IMR-90 (cell line): ENCODE measurements at regions not wholly inside any gene's neighbourhood (a gene's known extent, or its start where the extent isn't known, plus 50 kb on each side); places are given as distances from the start of the nearest gene placed in this dataset.

ENCODE experiments used
- ATAC-seq: fragments of 200-7000 bp; cut with Tn5 transposase; 2 replicates; pipeline ENCODE4 v1.9.1; 2020; ENCODE audit warnings: low read depth, mild to moderate bottlenecking, moderate library complexity
- BruUV-seq: library from RNA; stranded (reverse); fragments of 400-500 nt; replicated peaks from 2 replicates; lab custom pipeline; 2021; lab: Mats Ljungman, UMichigan
- CTCF ChIA-PET: fragments of 300-600 bp; formaldehyde crosslinking; extraction: SDS; loops from one replicate; lab custom pipeline; 2021; ENCODE audit warnings: antibody characterized with exemption; lab: Yijun Ruan, JAX
- POLR2A ChIA-PET: fragments of 300-600 bp; sonication (Branson Sonifier 250); formaldehyde crosslinking; loops from one replicate; lab custom pipeline; 2022; ENCODE audit warnings: antibody characterized with exemption; ENCODE audit not compliant: unreplicated experiment; lab: Charles Lee
- DNase-seq: peaks from one replicate; pipeline ENCODE4 v3.0.0; 2013
- H2AFZ ChIP-seq: replicated peaks from 2 replicates; pipeline ENCODE3; 2013; ENCODE audit warnings: low read length, mild to moderate bottlenecking; ENCODE audit not compliant: poor library complexity
- H2AK5ac ChIP-seq: 2 replicates; pipeline ENCODE4 v1.6.1; 2013; ENCODE audit warnings: low read depth, low read length, inconsistent platforms
- H2AK9ac ChIP-seq: replicated peaks from 2 replicates; pipeline ENCODE3; 2013; ENCODE audit warnings: mild to moderate bottlenecking, low read depth, low read length, moderate library complexity; ENCODE audit not compliant: poor library complexity
- H2BK120ac ChIP-seq: 2 replicates; pipeline ENCODE4 v1.6.1; 2013; ENCODE audit warnings: low read depth, low read length, inconsistent platforms
- H2BK15ac ChIP-seq: 3 replicates; pipeline ENCODE4 v1.6.1; 2013; ENCODE audit warnings: low read depth, low read length, inconsistent platforms
- H2BK20ac ChIP-seq: 2 replicates; pipeline ENCODE4 v1.6.1; 2013; ENCODE audit warnings: low read depth, mild to moderate bottlenecking, inconsistent platforms, low read length, moderate library complexity
- H2BK5ac ChIP-seq: 2 replicates; pipeline ENCODE4 v1.6.1; 2013; ENCODE audit warnings: mild to moderate bottlenecking, low read depth, low read length, inconsistent platforms; ENCODE audit not compliant: poor library complexity, severe bottlenecking
- H3K14ac ChIP-seq: replicated peaks from 2 replicates; pipeline ENCODE4 v1.6.1; 2013; ENCODE audit warnings: low read depth, low read length, inconsistent platforms
- H3K18ac ChIP-seq: 2 replicates; pipeline ENCODE4 v1.6.1; 2013; ENCODE audit warnings: low read depth, low read length, control low read depth
- H3K23ac ChIP-seq: 2 replicates; pipeline ENCODE4 v1.6.1; 2013; ENCODE audit warnings: low read depth, low read length, inconsistent platforms
- H3K27ac ChIP-seq: 2 replicates; pipeline ENCODE4 v1.5.1; 2013; ENCODE audit warnings: mild to moderate bottlenecking, control low read depth, low read length; ENCODE audit not compliant: insufficient read depth
- H3K27me3 ChIP-seq: 2 replicates; pipeline ENCODE4 v1.6.1; 2013; ENCODE audit warnings: low read length; ENCODE audit not compliant: control insufficient read depth, insufficient read depth
- H3K36me3 ChIP-seq: 2 replicates; pipeline ENCODE4 v1.6.1; 2013; ENCODE audit warnings: low read length, mixed read lengths; ENCODE audit not compliant: control insufficient read depth, insufficient read depth
- H3K4ac ChIP-seq: 2 replicates; pipeline ENCODE4 v1.6.1; 2013; ENCODE audit warnings: low read depth, low read length, inconsistent platforms
- H3K4me1 ChIP-seq: 2 replicates; pipeline ENCODE4 v1.6.1; 2013; ENCODE audit warnings: low read length, mixed read lengths; ENCODE audit not compliant: control insufficient read depth, insufficient read depth
- H3K4me2 ChIP-seq: 2 replicates; pipeline ENCODE4 v1.6.1; 2013; ENCODE audit warnings: low read depth, mild to moderate bottlenecking, control low read depth, low read length, moderate library complexity
- H3K4me3 ChIP-seq: 2 replicates; pipeline ENCODE4 v1.5.1; 2013; ENCODE audit warnings: low read depth, mild to moderate bottlenecking, control low read depth, low read length, moderate library complexity; ENCODE audit not compliant: insufficient read depth
- H3K56ac ChIP-seq: 2 replicates; pipeline ENCODE4 v1.6.1; 2013; ENCODE audit warnings: low read length, inconsistent platforms; ENCODE audit not compliant: insufficient read depth; ENCODE audit errors: extremely low read depth
- H3K79me1 ChIP-seq, 2 experiments: 2 replicates each; pipeline ENCODE4 v1.6.1; 2013; ENCODE audit warnings: low read length in 2 of 2, inconsistent platforms in 1 of 2, low read depth in 1 of 2
- H3K9ac ChIP-seq: 2 replicates; pipeline ENCODE4 v1.6.1; 2013; ENCODE audit warnings: low read depth, low read length, control low read depth
- H3K9me1 ChIP-seq: 2 replicates; pipeline ENCODE4 v1.6.1; 2013; ENCODE audit warnings: low read length, inconsistent platforms; ENCODE audit not compliant: insufficient read depth
- H3K9me3 ChIP-seq: 2 replicates; pipeline ENCODE4 v1.6.1; 2013; ENCODE audit warnings: low read length; ENCODE audit not compliant: control insufficient read depth, insufficient read depth
- H4K20me1 ChIP-seq: 2 replicates; pipeline ENCODE4 v1.6.1; 2013; ENCODE audit warnings: low read length, inconsistent platforms; ENCODE audit not compliant: insufficient read depth
- H4K5ac ChIP-seq: 2 replicates; pipeline ENCODE4 v1.6.1; 2013; ENCODE audit warnings: mild to moderate bottlenecking, low read depth, low read length, control low read depth
- H4K8ac ChIP-seq, 2 experiments: 2 replicates each; pipeline ENCODE4 v1.6.1; 2013; ENCODE audit warnings: low read depth in 2 of 2, low read length in 2 of 2, control low read depth in 1 of 2, inconsistent platforms in 1 of 2
- H4K91ac ChIP-seq: 2 replicates; pipeline ENCODE4 v1.6.1; 2013; ENCODE audit warnings: low read depth, low read length, inconsistent platforms; ENCODE audit not compliant: insufficient read depth
- BHLHE40 ChIP-seq: fragments of 150-350 bp; IDR thresholded peaks from 2 replicates; pipeline ENCODE4 v1.6.1; 2016; ENCODE audit warnings: mild to moderate bottlenecking, low read depth, low read length
- CEBPB ChIP-seq: IDR thresholded peaks from 2 replicates; pipeline ENCODE4 v1.6.1; 2012; ENCODE audit warnings: low read depth, low read length, improper control_type of control experiment
- CHD1 ChIP-seq: IDR thresholded peaks from 2 replicates; pipeline ENCODE4 v1.6.1; 2012; ENCODE audit warnings: low read depth, low read length, improper control_type of control experiment
- FOS ChIP-seq: fragments of 150-350 bp; IDR thresholded peaks from 2 replicates; pipeline ENCODE4 v1.6.1; 2016; ENCODE audit warnings: low read depth, low read length
- MAFK ChIP-seq: IDR thresholded peaks from 2 replicates; pipeline ENCODE4 v1.6.1; 2012; ENCODE audit warnings: low read depth, low read length, improper control_type of control experiment
- MAZ ChIP-seq: IDR thresholded peaks from 2 replicates; pipeline ENCODE4 v1.6.1; 2012; ENCODE audit warnings: low read depth, mild to moderate bottlenecking, low read length, improper control_type of control experiment, moderate library complexity, borderline replicate concordance
- MXI1 ChIP-seq: IDR thresholded peaks from 2 replicates; pipeline ENCODE4 v1.6.1; 2012; ENCODE audit warnings: low read depth, mild to moderate bottlenecking, low read length, moderate library complexity, borderline replicate concordance
- NFE2L2 ChIP-seq: fragments of 150-350 bp; IDR thresholded peaks from 2 replicates; pipeline ENCODE4 v1.6.1; 2016; ENCODE audit warnings: low read depth, mild to moderate bottlenecking, low read length
- POLR2A ChIP-seq: IDR thresholded peaks from 2 replicates; pipeline ENCODE4 v1.6.1; 2012; ENCODE audit warnings: mild to moderate bottlenecking, low read depth, low read length
- RAD21 ChIP-seq: IDR thresholded peaks from 2 replicates; pipeline ENCODE4 v1.6.1; 2012; ENCODE audit warnings: low read length, improper control_type of control experiment
- RCOR1 ChIP-seq: IDR thresholded peaks from 2 replicates; pipeline ENCODE4 v1.6.1; 2012; ENCODE audit warnings: mild to moderate bottlenecking, low read length, improper control_type of control experiment; ENCODE audit not compliant: insufficient replicate concordance
- SMC3 ChIP-seq: fragments of 150-350 bp; IDR thresholded peaks from 2 replicates; pipeline ENCODE4 v1.6.1; 2016; ENCODE audit warnings: low read depth, mild to moderate bottlenecking, antibody characterized with exemption, low read length, moderate library complexity
- WGBS, 2 experiments: methylation state at CpG; one replicate each; pipeline versions ENCODE4 v1.1.5 to v1.1.7; 2013; ENCODE audit warnings: missing lambda C conversion rate in 2 of 2; ENCODE audit not compliant: insufficient read length in 1 of 2; ENCODE audit errors: extremely low coverage in 2 of 2; 5-methylcytosine and 5-hydroxymethylcytosine counted together
- dilution Hi-C: fragments of 300-500 bp; cut with HindIII; formaldehyde crosslinking; loops from one replicate; pipeline ENCODE4 v1.14.3; 2018; ENCODE audit warnings: low sequenced_read_pairs; ENCODE audit not compliant: unreplicated experiment
- in situ Hi-C: fragments of 300-500 bp; cut with MboI; formaldehyde crosslinking; loops from 3 replicates; pipeline ENCODE4 v1.14.3; 2019; ENCODE audit warnings: low sequenced_read_pairs, inconsistent platforms, mixed read lengths
- intact Hi-C: fragments of 100-400 bp; cut with micrococcal nuclease; formaldehyde crosslinking; loops from 2 replicates; pipeline ENCODE4 v1.10.0; 2022
- TF ChIP-seq, protein P1 (sequence below): fragments of 150-350 bp; IDR thresholded peaks from 2 replicates; pipeline ENCODE4 v1.6.1; 2016; ENCODE audit warnings: low read depth, mild to moderate bottlenecking, low read length, moderate library complexity, borderline replicate concordance
- TF ChIP-seq, protein P2 (sequence below): conservative IDR thresholded peaks from 2 replicates; pipeline ENCODE4 v1.5.1; 2012; ENCODE audit warnings: mild to moderate bottlenecking, low read depth, low read length, improper control_type of control experiment
- TF ChIP-seq, protein P3 (sequence below): fragments of 150-350 bp; IDR thresholded peaks from 2 replicates; pipeline ENCODE4 v1.6.1; 2017; ENCODE audit warnings: mild to moderate bottlenecking, antibody characterized with exemption, low read length, low read depth

DNA sequence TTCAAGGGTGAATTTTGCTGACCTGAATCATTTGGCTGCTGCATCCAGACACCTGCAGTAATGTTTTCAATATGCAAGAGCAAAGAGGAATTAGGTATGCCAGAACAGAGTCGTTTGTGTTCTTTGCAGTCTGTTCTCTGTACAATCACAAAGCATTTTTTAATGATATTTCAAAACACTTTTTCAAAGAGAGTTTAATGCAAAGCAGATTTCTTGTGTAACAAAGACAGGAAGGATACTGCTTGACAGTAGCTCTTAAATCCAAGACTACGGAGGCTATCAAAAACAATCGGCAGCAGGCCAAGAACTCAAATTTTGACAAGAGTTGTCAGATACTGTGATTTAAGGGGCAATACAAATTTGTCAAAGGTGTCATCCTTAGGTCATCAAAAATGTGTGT, 341.9 kb downstream of the GADD45G start:
- intact Hi-C loops = no loop called here
- H2BK20ac ChIP-seq = no peak overlapping the region
- no peak overlapping the region for H2BK15ac ChIP-seq
- no peak overlapping the region for H2AFZ ChIP-seq
- no peaks in the 10 kb centered on the region for H3K9me3 ChIP-seq
- H3K9me1 ChIP-seq = peaks cover 4% of the 10 kb centered on the region; the same call in 1 of the 2 replicates
- H4K91ac ChIP-seq = no peak overlapping the region
- no peak overlapping the region for H3K4ac ChIP-seq
- ChIA-PET POLR2A (no interaction called here), CTCF (no interaction called here)
- H3K4me3 ChIP-seq = no peak overlapping the region
- in situ Hi-C loops = no loop called here
- no peak overlapping the region for H2BK5ac ChIP-seq
- BruUV-seq = no TSS peak
- DNase-seq = no peak
- no peak overlapping the region for H3K14ac ChIP-seq
- ATAC-seq = no peak
- no peaks in the 10 kb centered on the region for H4K20me1 ChIP-seq
- no peak overlapping the region for H3K9ac ChIP-seq
- no peak overlapping the region for H4K5ac ChIP-seq
- no peak overlapping the region for H3K56ac ChIP-seq
- no peak overlapping the region for H3K18ac ChIP-seq
- H2AK5ac ChIP-seq = no peak overlapping the region
- H3K27me3 ChIP-seq = peaks cover 21% of the 10 kb centered on the region
- no peak overlapping the region for H3K23ac ChIP-seq
- H2AK9ac ChIP-seq = no peak overlapping the region
- dilution Hi-C loops = no loop called here
- no CpG with 5 or more reads among the region's 3 CpGs for WGBS, 2 experiments
- peaks cover 6% of the 10 kb centered on the region; the same call in 1 of the 2 replicates for H3K4me1 ChIP-seq
- no peak overlapping the region for H3K27ac ChIP-seq
- no peak overlapping the region for H2BK120ac ChIP-seq
- no peaks in the 10 kb centered on the region for H3K36me3 ChIP-seq
- no peak overlapping the region for H4K8ac ChIP-seq
- no peak overlapping the region for H3K4me2 ChIP-seq
- TF ChIP-seq, protein P1, sequence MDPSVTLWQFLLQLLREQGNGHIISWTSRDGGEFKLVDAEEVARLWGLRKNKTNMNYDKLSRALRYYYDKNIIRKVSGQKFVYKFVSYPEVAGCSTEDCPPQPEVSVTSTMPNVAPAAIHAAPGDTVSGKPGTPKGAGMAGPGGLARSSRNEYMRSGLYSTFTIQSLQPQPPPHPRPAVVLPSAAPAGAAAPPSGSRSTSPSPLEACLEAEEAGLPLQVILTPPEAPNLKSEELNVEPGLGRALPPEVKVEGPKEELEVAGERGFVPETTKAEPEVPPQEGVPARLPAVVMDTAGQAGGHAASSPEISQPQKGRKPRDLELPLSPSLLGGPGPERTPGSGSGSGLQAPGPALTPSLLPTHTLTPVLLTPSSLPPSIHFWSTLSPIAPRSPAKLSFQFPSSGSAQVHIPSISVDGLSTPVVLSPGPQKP = no peak
- TF ChIP-seq SMC3 (no peak), MAZ (no peak), MAFK (no peak), CEBPB (no peak), MXI1 (no peak), NFE2L2 (no peak), CHD1 (no peak), BHLHE40 (no peak), RCOR1 (no peak), FOS (no peak), POLR2A (no peak), RAD21 (no peak)
- TF ChIP-seq, protein P2, sequence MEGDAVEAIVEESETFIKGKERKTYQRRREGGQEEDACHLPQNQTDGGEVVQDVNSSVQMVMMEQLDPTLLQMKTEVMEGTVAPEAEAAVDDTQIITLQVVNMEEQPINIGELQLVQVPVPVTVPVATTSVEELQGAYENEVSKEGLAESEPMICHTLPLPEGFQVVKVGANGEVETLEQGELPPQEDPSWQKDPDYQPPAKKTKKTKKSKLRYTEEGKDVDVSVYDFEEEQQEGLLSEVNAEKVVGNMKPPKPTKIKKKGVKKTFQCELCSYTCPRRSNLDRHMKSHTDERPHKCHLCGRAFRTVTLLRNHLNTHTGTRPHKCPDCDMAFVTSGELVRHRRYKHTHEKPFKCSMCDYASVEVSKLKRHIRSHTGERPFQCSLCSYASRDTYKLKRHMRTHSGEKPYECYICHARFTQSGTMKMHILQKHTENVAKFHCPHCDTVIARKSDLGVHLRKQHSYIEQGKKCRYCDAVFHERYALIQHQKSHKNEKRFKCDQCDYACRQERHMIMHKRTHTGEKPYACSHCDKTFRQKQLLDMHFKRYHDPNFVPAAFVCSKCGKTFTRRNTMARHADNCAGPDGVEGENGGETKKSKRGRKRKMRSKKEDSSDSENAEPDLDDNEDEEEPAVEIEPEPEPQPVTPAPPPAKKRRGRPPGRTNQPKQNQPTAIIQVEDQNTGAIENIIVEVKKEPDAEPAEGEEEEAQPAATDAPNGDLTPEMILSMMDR = no peak
- TF ChIP-seq, protein P3, sequence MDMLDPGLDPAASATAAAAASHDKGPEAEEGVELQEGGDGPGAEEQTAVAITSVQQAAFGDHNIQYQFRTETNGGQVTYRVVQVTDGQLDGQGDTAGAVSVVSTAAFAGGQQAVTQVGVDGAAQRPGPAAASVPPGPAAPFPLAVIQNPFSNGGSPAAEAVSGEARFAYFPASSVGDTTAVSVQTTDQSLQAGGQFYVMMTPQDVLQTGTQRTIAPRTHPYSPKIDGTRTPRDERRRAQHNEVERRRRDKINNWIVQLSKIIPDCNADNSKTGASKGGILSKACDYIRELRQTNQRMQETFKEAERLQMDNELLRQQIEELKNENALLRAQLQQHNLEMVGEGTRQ = no peak
- H3K79me1 ChIP-seq = no peaks in the 10 kb centered on the region
